ENCODE measurements at regions not wholly inside any gene's neighbourhood (a gene's known extent, or its start where the extent isn't known, plus 50 kb on each side); places are given as distances from the start of the nearest gene placed in this dataset.

GRCh38 chr5:133854554-133854953 lies 113.9 kb downstream of the C5orf15 start:
- DNase-seq (ENCODE audit: low read depth), result no peak

DNA sequence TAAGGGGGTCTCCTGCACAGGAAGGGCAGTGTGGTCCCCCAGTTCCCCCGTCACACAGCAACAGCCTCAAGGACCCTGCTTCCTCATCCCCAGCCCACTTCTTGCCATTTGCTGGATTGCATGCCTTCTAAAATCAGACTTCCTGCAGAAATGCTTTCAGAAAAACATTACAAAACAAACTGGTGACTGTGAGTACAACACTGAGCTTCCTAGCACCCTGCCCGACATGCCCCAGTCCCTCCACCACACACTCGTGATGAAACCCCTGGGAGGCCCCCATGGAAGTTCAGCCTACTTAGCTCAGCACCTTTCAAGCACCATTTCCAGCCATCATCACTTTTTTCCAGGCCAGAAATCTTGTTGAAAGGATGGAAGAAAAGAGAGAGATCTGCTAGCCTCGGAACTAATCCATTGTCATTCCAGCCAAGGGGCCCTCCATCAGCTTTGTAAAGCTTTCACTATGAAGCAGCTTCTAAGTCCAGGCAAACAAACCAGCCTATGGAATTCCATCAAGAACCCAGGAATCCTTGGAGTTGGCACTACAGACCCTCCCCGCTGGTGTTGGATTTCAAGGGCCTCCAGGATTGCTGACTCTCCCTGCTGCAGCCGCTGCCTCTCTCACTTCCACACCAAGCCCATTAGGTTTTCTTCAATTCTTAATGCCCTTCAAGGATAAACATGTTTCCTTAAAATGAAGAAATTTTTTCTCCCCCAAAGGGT lies 114.6 kb downstream of the C5orf15 start:
- DNase-seq (ENCODE audit: low read depth), result no peak

- DNase-seq (ENCODE audit: low read depth), result no peak
Observed at GRCh38 chr5:133851521-133851920, 116.9 kb downstream of the C5orf15 start.

GRCh38 chr5:133850811-133851210 lies 117.6 kb downstream of the C5orf15 start:
- DNase-seq (ENCODE audit: low read depth), result no peak

DNA sequence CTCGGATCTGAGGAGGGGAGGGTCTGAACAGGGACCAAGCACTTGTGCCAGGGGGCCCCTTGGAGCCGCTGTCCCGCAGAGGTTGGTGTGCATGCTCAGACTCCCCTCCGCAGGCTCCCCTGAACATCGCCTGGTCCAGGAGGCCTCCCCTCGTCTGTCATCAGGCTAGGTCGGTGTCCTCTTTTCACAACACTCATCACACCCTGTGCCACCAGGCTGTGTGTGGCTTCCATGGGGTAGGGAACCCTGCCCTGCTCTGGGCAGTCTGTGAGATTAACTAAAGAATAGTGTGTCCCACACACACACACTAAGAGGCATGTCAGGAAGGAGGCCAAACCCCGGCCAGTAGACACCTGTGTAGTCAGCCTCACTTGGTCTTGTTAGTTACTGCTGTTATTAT lies 119.3 kb downstream of the C5orf15 start:
- no peak for DNase-seq (ENCODE audit: low read depth)

- DNase-seq (ENCODE audit: low read depth), result no peak
Observed at GRCh38 chr5:133848341-133848811, 120.0 kb downstream of the C5orf15 start.

DNA sequence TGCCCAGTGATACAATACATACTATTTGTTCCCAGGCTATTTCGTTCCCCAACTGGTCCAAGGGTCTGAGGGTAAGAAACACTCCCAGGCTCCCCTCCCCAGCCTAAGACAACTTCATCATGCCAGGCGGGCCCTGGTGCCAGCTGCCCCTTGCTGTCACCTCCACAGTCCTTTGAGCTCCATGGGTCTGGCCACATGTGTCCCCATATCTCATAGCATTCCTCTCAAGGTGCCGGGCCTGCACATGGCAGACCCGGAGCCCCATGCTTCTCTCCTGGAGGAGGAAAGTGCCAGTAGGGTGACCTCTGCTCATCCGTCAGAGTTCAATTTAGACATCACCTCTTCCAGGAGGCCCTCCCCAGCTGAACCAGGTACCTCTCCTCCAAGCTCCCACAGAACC lies 120.5 kb downstream of the C5orf15 start:
- DNase-seq (ENCODE audit: low read depth), result no peak

DNA sequence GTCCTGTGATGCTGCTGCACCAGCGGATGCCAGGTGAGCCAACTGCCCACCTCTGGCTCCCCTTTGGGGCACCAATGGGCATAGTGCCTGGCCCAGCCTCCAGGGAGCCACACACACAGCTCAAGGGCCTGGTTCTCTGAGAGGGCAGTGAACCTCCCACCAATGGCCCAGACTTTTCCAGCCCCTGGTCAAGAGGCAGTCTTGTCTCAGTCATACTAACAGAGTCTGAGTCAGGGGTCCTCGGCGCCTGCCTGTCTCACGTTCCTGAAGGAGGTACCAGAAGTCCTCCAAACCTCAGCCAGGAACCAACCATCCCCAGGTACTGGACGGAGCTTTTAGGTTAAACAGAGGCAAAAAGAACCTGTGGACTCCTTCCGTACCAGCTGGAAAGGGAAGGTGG lies 121.1 kb downstream of the C5orf15 start:
- DNase-seq (ENCODE audit: low read depth), result no peak

DNA sequence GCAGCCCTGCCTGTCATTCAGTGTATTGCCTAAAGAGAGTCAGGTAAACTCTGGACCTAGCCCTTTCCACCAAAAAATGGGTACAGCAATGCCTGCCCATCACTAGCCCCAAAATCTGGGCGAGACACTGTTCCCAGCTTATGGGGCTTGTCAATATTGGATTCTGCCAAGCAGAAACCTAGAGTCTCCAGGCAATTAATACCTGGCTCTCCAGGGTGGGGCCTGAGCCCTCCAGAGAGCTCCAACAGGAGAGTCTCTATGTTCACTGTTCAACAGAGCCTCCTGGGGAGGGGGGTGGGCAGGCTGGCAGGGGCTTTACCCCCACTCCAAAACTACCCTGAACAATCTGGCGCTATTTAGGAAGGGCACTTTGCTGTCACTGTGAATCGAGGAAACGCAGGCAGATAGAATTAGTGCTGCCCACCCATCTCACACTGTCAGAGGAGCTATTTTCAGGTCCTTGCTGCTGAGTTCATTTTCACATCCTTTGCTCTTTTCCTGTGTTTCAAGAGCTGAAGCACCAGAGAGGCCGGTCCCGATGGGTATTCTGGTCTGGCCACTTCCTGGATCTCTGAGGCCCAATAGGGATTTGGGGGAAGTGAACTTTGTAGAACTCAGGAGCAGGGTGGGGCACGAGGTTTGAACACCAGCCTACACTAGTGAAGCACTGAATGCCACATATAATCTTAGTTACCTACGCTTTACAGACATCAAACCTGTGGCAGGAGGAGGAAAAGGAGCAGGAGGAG lies 121.8 kb downstream of the C5orf15 start:
- no peak for DNase-seq (ENCODE audit: low read depth)

- DNase-seq (ENCODE audit: low read depth), result no peak
Observed at GRCh38 chr5:133845271-133845670, 123.2 kb downstream of the C5orf15 start.

DNA sequence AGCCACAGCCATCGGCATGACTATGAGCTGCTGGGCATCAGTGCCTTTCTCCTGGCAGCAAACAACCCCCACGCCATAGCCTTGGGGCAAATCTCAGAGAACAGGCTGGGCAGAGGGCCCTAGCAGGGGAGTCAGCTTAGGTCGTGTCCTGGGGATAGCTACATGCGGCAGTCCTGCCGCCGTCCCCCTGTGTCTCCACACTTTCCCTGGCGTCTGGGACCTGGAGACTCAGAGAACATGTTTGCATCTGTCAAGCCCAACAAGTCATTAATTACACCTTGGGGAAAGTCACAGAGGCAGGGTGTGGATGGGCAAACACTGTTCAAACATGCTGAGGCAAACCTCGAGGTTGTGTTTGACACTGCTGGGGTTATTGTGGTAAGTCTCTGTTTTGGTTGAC lies 123.6 kb downstream of the C5orf15 start:
- no peak for DNase-seq (ENCODE audit: low read depth)

- no peak for DNase-seq (ENCODE audit: low read depth)
Observed at GRCh38 chr5:133843911-133844310, 124.5 kb downstream of the C5orf15 start.

DNA sequence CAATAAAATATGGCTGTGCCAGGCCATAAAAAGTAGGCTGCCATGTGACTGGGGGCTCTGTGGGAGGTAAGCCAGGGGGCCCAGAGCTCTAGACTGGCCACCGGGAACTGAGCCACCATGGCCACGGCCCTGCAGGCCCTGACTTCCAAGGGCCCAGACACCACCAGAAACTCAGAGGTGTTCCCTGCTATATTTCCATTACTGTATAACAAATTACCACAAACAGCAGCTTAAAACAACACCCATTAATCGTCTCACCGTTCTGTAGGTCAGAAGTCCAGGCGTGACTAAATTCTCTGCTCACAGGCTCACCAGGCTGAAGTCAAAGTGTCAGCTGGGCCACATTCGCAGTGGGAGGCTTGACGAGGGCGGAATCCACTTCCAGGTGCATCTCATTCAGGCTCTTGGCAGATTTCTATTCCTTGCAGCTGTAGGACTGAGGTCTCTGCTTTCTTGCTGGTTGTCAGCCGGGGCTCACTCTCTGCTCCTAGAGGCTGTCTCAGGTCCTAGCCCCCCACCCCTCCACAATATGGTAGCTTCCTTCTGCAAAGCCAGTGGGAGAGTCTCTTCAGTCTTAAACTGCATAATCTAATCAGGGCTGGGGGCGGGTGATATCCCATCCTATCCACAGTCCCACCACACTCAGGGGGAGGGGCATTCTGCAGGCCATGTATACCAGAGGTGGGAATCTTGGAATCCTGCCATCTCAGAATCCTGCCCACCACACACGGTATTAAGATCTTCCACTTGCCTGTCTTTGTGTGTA lies 125.4 kb downstream of the C5orf15 start:
- no peak for DNase-seq (ENCODE audit: low read depth)

- no peak for DNase-seq (ENCODE audit: low read depth)
Observed at GRCh38 chr5:133841831-133842750, 126.3 kb downstream of the C5orf15 start.

DNA sequence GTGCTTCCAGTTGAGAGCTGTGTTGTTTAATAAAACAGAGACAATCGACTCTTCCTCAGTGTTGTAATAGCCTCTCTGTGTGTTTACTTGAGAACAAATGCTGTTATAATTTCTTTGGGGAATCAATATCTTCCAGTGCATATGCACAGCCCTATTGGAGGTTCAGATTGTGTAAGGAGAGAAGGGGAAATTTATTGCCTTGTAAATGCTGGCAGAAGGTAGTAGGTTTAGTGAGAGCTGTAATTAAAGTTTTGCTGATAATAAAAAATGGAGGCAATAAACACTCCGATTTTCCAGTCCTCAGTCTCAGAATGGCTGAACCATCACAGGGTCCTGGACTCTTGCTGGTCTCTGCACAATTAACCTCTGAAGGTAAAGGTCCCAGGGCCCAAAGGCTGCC lies 128.3 kb downstream of the C5orf15 start:
- no peak for DNase-seq (ENCODE audit: low read depth)

DNA sequence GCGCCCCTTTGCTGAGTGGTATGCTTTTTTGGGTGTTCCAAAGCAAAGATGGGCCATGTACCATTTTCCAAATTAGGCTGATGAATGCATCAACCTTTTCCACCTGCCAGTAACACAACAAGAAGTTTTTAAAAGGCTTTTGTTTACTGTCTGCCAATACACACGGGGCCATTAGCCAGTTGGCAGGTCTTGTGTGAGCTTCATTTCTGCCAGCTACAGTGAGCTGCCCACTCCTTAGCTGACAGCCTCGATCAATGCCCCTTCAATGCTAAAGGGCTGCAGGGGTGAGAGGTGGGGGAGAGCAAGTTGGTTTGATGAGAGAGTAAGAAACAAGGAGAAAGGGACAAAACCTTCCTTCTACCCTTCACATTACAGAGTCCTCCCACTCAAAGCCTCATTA lies 128.7 kb downstream of the C5orf15 start:
- DNase-seq (ENCODE audit: low read depth), result no peak

GRCh38 chr5:133839090-133839489 lies 129.3 kb downstream of the C5orf15 start:
- no peak for DNase-seq (ENCODE audit: low read depth)

GRCh38 chr5:133838286-133838685 lies 130.1 kb downstream of the C5orf15 start:
- DNase-seq (ENCODE audit: low read depth), result no peak

- peak; percentile 11 for DNase-seq (ENCODE audit: low read depth)
Observed at GRCh38 chr5:133831491-133832224, 136.8 kb downstream of the C5orf15 start.

DNA sequence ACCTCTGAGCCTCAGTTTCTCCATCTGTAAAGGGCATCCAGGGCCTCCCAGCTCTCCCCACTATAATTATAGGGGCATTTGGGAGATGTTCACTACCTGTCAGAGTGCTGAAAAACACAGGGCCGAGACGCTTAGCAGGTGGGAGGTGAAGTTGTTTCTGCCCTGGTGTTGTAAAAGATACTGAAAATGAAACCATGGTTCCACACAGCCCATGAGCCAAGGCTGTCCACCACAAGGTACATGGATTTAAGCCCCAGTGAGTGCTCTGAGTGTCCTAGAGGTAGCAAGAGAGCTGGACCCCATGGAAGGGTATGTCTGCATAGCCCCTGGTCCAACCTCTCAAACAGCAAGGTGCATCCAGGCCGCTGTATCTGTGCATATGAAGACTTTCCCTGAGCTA lies 137.5 kb downstream of the C5orf15 start:
- no peak for DNase-seq (ENCODE audit: low read depth)

DNA sequence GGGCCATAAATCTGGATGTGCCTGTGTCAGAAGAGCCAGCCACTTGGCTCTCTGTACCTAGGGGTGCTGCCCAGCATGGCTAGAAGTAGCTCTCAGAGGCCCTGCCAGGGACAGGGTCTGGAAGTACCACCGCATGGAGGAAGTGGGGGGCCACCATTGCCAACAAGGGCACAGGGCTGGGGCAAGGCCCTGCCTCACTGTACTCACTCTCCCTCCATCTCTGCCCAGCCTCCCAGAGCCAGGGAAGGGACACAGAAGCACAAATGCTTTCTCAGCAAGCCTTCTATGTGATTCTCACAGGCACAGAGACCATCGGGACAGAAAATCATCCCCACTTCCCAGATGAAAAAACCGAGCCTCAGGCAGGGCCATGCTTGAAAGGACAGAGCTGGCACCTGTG lies 138.1 kb downstream of the C5orf15 start:
- no peak for DNase-seq (ENCODE audit: low read depth)
